ENCODE measurements at regions not wholly inside any gene's neighbourhood (a gene's known extent, or its start where the extent isn't known, plus 50 kb on each side); places are given as distances from the start of the nearest gene placed in this dataset.

- no peak for DNase-seq (ENCODE audit: low read depth, low spot score)
These were observed 332.0 kb upstream of the SLCO3A1 start for GRCh38 chr15:91521548-91521947.

DNA sequence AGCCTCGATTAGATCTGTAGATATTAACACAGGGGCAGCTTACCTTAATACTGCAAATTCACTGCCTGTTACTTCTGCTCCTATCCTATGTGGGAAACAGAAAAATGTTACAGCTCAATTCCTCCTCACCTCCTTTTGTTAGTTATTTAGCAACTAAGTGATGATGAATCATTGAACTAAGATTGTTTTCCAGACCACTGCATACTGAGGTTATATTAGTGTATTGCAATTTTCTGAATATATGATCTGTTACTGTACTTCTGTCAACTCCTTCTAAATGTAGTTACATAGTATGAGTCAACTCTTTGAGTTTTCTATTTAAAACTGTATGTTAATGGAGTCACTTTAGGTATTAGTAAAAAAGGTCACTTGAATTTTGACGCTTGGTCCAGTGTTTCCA, 331.5 kb upstream of the SLCO3A1 start:
- DNase-seq (ENCODE audit: low read depth, low spot score): no peak

DNA sequence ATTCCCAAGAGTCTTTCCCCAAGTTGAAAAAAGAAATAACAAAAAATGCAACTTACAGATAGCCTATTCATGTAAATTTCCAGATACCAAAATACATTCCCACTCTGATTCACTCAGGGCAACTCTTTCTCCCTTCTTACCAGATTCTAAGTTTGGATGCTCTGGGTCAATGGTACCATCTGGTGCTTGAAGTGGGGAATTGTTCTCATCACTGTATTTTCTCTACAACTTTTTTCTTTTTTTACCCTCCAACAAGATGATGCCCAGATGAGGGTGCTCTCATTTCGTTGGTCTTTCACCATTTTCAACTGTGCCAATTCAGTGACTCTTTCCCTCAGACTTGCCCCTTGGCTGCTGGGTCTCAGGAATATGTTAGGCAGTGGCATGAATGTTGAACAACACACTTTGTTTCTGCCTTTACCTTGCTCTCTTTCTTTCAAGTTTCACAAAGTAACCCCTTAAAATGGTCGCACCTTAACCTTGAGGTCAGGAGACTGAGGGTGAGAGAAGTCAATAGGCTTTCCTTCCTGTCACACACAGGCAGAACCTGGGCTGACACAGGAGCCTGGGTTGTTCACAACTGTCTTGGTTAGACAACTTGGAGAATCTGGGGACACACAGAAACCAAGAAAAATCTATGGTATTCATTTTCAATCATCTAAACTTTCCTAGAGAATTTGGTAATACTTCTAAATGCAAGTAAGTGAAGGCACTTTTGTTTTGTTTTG, 330.7 kb upstream of the SLCO3A1 start:
- DNase-seq (ENCODE audit: low read depth, low spot score): no peak

- DNase-seq (ENCODE audit: low read depth, low spot score): no peak
These were observed 329.9 kb upstream of the SLCO3A1 start for GRCh38 chr15:91523596-91523995.

GRCh38 chr15:91524534-91524933, 329.0 kb upstream of the SLCO3A1 start:
- no peak for DNase-seq (ENCODE audit: low read depth, low spot score)

GRCh38 chr15:91525751-91526150, 327.8 kb upstream of the SLCO3A1 start:
- no peak for DNase-seq (ENCODE audit: low read depth, low spot score)

GRCh38 chr15:91526424-91526823, 327.1 kb upstream of the SLCO3A1 start:
- no peak for DNase-seq (ENCODE audit: low read depth, low spot score)

DNA sequence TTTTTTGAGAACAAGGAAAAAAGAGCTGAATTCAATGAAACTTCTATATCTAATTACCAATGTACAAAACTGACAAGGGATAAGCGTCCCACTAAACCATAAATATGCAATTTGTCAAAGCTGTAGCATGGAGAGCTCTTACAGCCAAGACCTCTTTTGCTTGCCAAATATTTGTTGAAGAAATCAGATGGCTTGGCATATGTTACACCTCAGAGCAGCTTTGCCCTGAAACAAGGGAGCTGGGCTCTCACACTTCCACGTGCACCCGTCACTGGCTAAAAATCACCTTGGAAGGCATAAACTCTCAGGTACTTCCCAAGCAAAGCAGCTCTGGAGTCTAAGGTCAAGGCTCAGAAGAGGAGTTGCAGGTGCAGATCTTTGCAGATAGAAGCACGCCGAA, 324.7 kb upstream of the SLCO3A1 start:
- DNase-seq (ENCODE audit: low read depth, low spot score): no peak

GRCh38 chr15:91529534-91529933, 324.0 kb upstream of the SLCO3A1 start:
- DNase-seq (ENCODE audit: low read depth, low spot score): no peak

DNA sequence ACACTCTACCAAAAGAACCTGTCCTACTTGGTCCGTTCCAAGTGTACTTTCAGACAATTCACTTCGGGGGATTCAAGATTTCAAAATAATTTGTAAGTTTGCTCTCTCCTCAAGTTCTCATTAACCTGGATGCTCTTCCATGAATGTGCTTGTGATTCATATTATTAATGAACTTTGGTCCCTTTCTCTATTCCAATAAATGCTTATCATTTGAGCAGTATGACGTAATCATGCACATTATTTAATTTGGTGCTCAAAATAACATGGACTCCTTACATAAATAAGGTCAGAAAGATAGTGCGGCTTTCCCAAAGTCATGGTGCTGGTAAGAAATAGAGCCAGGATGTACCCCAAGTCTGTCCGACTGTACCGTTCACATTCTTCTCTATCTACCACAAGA, 323.2 kb upstream of the SLCO3A1 start:
- DNase-seq (ENCODE audit: low read depth, low spot score): no peak

DNA sequence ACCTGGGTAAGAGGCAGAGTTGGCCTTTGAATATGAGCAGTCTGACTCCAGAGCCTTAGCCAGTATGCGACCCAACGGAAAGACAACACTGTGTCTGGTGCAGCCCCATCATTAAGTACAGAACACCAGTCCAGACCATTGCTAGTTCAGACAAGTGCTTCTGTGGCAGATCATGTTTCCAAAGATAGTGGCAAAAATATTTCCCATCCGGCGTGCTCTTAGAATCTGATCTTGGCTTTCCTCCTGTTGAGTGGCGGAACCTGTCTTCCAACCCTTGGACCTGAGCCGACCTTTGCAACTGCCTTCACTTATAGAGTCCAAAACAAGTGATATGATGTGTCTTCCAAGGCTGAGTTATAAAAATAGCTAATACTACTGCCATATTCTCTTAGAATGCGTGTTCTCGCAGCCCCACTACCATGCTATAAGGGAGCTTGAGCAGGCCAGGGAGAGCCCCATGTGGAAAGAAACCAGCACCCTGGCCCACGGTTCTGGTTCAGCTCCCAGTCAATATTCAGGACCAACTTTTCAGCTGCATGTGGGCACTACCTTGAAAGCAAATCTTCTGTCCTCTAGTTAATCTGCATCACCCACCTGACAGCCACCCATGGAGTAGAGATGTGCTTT, 322.4 kb upstream of the SLCO3A1 start:
- no peak for DNase-seq (ENCODE audit: low read depth, low spot score)

DNA sequence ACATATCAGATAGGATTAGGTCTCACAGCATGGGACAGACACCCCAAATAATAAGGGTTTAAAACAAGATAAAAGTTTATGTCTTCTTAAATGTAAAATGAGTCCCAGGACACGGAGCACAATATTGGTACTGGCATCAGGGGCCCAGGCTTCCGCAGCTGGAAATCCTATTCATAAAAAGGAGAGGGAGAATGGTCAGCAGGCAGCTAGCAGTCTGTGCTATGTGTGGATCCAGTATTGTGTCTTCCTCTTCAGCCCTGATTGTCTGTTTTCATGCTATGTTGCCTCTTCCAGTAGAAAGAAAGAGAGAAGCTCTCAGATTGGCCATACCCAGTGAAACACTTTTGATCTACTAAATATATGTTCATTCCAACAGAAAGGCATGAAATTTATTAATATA, 319.3 kb upstream of the SLCO3A1 start:
- no peak for DNase-seq (ENCODE audit: low read depth, low spot score)

- DNase-seq (ENCODE audit: low read depth, low spot score): no peak
These were observed 318.5 kb upstream of the SLCO3A1 start for GRCh38 chr15:91534976-91535375.

DNA sequence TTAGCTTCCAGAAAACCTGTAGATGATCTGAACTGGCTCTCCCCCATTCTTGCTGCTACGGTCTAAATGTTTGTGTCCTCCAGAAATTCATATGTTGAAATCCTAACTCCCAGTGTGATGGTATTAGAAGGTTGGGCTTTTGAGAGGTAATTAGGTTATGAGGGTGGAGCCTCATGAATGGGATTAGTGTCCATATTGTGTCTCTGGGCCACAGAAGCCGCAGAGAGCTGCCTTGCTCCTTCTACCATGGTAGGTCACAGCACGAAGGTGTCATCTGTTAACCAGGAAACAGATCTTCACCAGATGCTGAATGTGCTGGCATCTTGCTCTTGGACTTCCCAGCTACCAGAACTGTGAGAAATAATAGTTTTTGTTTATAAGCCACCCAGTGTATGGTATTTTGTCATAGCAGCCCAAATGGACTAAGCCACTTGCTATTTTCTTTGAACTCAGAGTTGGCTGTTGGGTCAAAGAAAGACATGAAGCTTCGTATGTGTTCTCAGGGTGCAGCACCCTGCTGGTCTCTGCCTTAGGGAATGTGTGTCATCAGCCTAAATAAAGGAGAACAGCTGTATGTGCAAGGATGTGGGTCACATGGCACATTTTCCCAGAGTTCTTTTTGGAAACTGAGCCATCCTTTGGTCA, 317.5 kb upstream of the SLCO3A1 start:
- no peak for DNase-seq (ENCODE audit: low read depth, low spot score)

DNA sequence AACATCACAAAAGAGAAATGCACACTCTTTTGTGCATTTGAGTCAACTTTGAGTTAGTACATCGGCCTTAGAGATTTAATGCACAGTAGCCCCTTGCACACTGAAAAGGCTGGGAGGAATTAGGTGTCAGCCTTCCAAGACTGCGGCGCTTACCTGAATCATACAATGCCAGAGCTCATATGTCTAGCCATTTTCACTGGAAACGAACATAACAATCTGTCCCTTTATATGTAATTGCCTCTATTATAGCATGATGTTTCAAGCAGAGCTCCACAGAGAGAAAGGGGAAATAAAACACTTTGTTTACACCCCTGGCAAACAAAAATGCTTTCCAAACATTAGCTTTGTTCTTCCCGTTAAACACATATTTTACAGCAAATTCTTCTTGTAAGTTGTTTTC, 315.7 kb upstream of the SLCO3A1 start:
- no peak for DNase-seq (ENCODE audit: low read depth, low spot score)

DNA sequence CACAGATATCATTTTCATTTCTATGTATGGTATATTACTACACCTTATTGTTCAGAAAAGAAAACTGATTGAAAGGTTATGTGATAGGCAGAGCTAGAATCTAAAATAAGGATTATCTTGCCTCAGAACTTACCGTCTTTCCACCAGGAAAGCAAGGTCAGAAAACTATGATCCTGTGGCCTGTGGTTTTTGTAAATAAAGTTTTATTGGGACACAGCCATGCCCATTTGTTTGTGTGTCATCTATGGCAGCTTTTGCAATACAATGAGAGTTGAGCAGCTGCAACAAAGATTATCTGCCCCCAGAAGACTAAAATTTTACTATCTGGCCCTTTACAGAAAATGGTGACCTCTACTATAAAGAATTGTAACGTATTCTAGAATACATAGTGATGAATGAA, 314.7 kb upstream of the SLCO3A1 start:
- DNase-seq (ENCODE audit: low read depth, low spot score): no peak

DNA sequence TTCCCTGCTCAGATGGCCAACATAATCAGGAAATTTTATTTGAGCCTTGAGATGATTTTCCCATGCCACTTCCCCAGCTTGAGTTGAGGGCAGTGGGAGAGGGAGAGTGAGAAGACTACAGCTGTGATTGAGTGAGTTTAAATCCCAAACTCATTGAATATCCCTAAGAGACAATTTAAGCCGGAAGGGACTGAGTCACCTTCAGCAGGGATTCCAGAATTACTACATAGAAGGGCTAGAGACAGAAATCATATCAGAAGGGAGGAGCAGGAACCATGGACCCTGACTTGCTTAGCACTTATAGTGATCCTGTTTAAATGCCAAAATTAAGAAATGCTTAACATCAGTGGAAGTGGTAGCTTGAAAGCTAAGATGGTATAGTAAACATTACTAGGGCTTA, 312.2 kb upstream of the SLCO3A1 start:
- DNase-seq (ENCODE audit: low read depth, low spot score): no peak

- no peak for DNase-seq (ENCODE audit: low read depth, low spot score)
These were observed 311.3 kb upstream of the SLCO3A1 start for GRCh38 chr15:91542226-91542625.

- DNase-seq (ENCODE audit: low read depth, low spot score): no peak
These were observed 306.2 kb upstream of the SLCO3A1 start for GRCh38 chr15:91547356-91547755.

GRCh38 chr15:91548549-91548948, 305.0 kb upstream of the SLCO3A1 start:
- no peak for DNase-seq (ENCODE audit: low read depth, low spot score)

GRCh38 chr15:91549581-91549980, 303.9 kb upstream of the SLCO3A1 start:
- DNase-seq (ENCODE audit: low read depth, low spot score): no peak

DNA sequence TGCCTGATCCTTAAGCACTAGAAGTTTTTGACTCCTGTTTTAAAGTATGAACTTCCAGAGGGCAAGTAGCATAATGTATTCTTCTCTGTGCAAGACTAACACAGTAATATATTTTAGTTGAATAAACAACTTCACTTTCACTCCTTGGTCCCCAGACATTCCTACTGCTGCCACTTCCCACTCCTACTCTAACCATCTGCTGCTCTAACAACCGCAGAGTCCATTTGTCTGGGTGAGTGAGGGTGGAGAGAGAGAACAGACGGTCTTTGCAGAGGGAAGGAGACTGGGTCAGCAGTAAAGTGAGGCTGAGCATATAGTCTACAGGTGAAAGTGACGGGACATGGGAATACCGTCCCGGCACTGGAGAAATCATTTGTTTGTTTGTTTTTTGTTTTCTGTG, 301.0 kb upstream of the SLCO3A1 start:
- DNase-seq (ENCODE audit: low read depth, low spot score): no peak

GRCh38 chr15:91553196-91553854, 300.2 kb upstream of the SLCO3A1 start:
- DNase-seq (ENCODE audit: low read depth, low spot score): no peak

All from brain pericyte (primary cell).